ENCODE measurements at regions not wholly inside any gene's neighbourhood (a gene's known extent, or its start where the extent isn't known, plus 50 kb on each side); places are given as distances from the start of the nearest gene placed in this dataset.

- TF ChIP-seq EZH2 (IDR thresholded peaks at IDR 0.05; ENCODE audit: borderline replicate concordance, insufficient read depth, low read depth, low read length, poor library complexity, severe bottlenecking) (no peak), CTCF (IDR thresholded peaks at IDR 0.05) (no peak)
Observed at GRCh38 chr16:17777408-17777863, 306.7 kb upstream of the XYLT1 start.

Data from B cell (primary cell).